Endothelial cell (in vitro differentiated cells): ENCODE measurements at regions not wholly inside any gene's neighbourhood (a gene's known extent, or its start where the extent isn't known, plus 50 kb on each side); places are given as distances from the start of the nearest gene placed in this dataset.

ENCODE experiments used
- DNase-seq: peaks from one replicate; pipeline ENCODE4 v3.0.0; 2021; ENCODE audit warnings: low spot score
- H3K27ac Mint-ChIP-seq: one replicate; pipeline ENCODE4 v1.8.0; 2021; ENCODE audit warnings: mixed read lengths, inconsistent platforms; ENCODE audit not compliant: unreplicated experiment
- H3K27me3 Mint-ChIP-seq: one replicate; pipeline ENCODE4 v1.8.0; 2021; ENCODE audit warnings: mild to moderate bottlenecking, moderate library complexity, mixed read lengths, inconsistent platforms; ENCODE audit not compliant: unreplicated experiment
- H3K36me3 Mint-ChIP-seq: one replicate; pipeline ENCODE4 v1.8.0; 2021; ENCODE audit warnings: mild to moderate bottlenecking, low read depth, mixed read lengths, inconsistent platforms; ENCODE audit not compliant: unreplicated experiment
- H3K4me1 Mint-ChIP-seq: one replicate; pipeline ENCODE4 v1.8.0; 2021; ENCODE audit warnings: mild to moderate bottlenecking, mixed read lengths, inconsistent platforms; ENCODE audit not compliant: unreplicated experiment
- H3K4me3 Mint-ChIP-seq: one replicate; pipeline ENCODE4 v1.8.0; 2021; ENCODE audit warnings: mild to moderate bottlenecking, mixed read lengths, inconsistent platforms; ENCODE audit not compliant: unreplicated experiment
- H3K9me3 Mint-ChIP-seq: one replicate; pipeline ENCODE4 v1.8.0; 2021; ENCODE audit warnings: mixed read lengths, inconsistent platforms; ENCODE audit not compliant: unreplicated experiment
- TF ChIP-seq, protein P1 (sequence below): fragments of 200-600 bp; sonication (generic); IDR thresholded peaks from one replicate; pipeline ENCODE4 v1.5.0; 2021; ENCODE audit warnings: antibody characterized with exemption; ENCODE audit not compliant: unreplicated experiment

DNA sequence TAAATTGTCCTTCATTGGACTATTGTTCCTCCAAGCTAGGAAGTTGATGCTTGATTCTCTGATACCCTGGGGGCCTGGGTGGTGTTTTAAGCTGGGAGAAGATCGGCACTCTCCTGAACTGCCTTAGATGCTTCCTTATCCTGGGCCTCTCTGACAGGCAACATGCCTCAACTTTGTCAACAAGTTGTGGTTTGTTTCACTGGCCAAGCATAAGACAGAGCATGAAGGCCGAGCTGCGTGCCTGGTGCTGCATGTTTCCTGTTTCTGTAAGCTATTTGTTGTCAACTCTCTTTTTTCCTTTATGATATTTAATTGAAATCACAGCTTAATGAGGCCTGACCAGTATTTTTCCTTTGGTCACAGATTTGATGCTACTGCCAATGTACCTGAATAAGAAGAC is 187.6 kb upstream of the TNC start:
- DNase-seq, result no peak
- Mint-ChIP-seq H3K36me3 (no peaks in the 10 kb centered on the region), H3K27me3 (no peaks in the 10 kb centered on the region), H3K9me3 (no peaks in the 10 kb centered on the region), H3K4me1 (no peaks in the 10 kb centered on the region), H3K27ac (no peak overlapping the region), H3K4me3 (no peak overlapping the region)
- TF ChIP-seq, protein P1, sequence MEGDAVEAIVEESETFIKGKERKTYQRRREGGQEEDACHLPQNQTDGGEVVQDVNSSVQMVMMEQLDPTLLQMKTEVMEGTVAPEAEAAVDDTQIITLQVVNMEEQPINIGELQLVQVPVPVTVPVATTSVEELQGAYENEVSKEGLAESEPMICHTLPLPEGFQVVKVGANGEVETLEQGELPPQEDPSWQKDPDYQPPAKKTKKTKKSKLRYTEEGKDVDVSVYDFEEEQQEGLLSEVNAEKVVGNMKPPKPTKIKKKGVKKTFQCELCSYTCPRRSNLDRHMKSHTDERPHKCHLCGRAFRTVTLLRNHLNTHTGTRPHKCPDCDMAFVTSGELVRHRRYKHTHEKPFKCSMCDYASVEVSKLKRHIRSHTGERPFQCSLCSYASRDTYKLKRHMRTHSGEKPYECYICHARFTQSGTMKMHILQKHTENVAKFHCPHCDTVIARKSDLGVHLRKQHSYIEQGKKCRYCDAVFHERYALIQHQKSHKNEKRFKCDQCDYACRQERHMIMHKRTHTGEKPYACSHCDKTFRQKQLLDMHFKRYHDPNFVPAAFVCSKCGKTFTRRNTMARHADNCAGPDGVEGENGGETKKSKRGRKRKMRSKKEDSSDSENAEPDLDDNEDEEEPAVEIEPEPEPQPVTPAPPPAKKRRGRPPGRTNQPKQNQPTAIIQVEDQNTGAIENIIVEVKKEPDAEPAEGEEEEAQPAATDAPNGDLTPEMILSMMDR, result no peak

DNA sequence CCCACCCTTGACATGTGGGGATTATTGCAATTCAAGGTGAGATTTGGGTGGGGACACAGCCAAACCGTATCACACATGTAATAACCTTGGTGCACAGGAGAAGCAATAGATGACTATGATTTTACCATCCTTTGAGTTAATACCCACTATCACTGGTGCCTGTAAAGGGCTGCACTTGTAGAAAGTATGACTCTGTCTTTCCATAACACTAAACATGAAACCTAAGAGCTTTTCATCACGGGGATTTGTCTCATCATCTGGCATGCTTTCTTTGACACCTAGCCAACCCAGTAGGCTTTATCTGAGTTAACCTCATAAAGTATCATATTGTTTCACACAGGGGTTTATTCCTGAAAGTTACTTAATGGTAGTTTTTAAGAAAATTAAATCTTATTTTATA is 188.9 kb upstream of the TNC start:
- Mint-ChIP-seq H3K9me3 (no peaks in the 10 kb centered on the region), H3K27me3 (no peaks in the 10 kb centered on the region), H3K36me3 (no peaks in the 10 kb centered on the region), H3K27ac (no peak overlapping the region), H3K4me3 (no peak overlapping the region), H3K4me1 (no peaks in the 10 kb centered on the region)
- TF ChIP-seq, protein P1, result no peak
- DNase-seq, result no peak

DNA sequence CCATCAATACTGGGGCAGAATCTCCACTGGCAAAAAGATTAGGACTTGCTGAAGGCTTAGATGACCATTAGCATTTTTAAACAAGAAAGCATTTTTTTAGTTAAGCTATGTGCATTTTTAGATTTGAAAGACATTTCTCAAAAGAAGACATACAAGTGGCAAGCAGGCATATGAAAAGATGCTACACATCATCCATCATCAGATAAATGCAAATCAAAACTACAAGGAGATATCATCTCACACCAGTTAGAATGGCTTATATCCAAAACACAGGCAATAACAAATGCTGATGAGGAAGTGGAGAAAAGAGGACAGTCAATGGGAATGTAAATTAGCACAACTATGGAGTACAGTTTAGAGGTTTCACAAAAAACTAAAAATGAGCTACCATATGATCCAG is 195.6 kb upstream of the TNC start:
- no peak for DNase-seq
- Mint-ChIP-seq H3K36me3 (no peaks in the 10 kb centered on the region), H3K9me3 (no peaks in the 10 kb centered on the region), H3K27me3 (no peaks in the 10 kb centered on the region), H3K4me1 (no peaks in the 10 kb centered on the region), H3K4me3 (no peak overlapping the region), H3K27ac (no peak overlapping the region)
- TF ChIP-seq, protein P1, result no peak

DNA sequence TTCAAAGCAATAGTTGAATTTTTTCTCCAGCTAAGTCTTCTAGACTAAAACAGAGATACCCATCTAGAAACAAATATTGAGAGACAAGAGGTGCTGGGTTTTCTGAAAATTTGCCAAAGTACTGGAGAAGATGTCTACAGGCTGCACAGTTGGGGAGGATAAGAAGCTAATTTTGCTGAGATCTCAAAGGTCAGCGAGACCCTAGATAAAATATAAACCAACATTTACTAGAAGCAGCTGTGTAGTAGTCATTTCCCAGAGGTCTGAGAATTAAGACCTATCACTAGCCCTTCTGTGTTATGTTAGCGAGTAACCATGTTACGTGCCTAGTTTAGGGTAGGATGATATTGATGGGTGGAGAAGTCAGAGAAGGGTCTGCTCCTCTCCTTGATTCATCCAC is 208.5 kb upstream of the TNC start:
- DNase-seq, result no peak
- H3K27ac Mint-ChIP-seq, result no peak overlapping the region
- no peaks in the 10 kb centered on the region for H3K4me1 Mint-ChIP-seq

DNA sequence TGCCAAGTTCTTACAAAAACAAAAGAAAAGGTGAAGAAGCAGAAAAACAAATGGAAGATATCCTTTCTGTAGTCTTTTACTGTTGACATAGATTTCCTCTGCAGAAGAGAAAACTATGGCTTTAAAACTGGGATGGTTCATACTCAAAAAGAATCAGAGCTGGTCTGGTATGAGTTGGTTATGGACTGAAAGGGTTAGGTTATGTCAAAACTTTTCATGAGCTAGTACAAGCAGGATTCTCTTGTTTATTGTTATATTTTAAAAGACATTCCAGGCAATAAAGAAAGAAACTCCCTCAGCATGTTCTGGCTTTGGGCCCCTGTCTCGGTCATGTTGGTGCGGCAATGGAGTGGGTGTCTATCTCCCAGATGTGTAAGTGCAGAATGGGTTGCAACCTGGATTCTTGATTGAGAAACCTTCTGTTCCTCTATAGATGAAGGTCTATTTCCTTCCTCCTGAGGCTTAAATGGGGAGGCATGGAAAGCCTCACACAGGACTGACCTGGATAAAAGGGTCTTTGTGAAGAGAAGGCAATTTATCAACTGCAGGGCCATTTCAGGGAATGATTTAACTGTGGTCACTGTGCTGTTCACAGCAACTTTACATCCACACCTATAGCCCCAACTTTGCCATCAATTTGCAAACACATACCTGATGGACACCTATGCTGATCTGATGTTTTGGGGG is 209.6 kb upstream of the TNC start:
- Mint-ChIP-seq H3K4me1 (no peaks in the 10 kb centered on the region), H3K36me3 (no peaks in the 10 kb centered on the region), H3K9me3 (no peaks in the 10 kb centered on the region), H3K4me3 (no peak overlapping the region), H3K27me3 (peaks cover 2% of the 10 kb centered on the region), H3K27ac (no peak overlapping the region)
- DNase-seq, result no peak
- TF ChIP-seq, protein P1, result no peak

More for the DNA sequence above, 208.5 kb upstream of the TNC start:
- H3K9me3 Mint-ChIP-seq, result no peaks in the 10 kb centered on the region
- TF ChIP-seq, protein P1, result no peak
- H3K27me3 Mint-ChIP-seq, result no peaks in the 10 kb centered on the region
- H3K4me3 Mint-ChIP-seq, result no peak overlapping the region
- no peaks in the 10 kb centered on the region for H3K36me3 Mint-ChIP-seq
